NOMO-1 (cell line): ENCODE measurements at regions not wholly inside any gene's neighbourhood (a gene's known extent, or its start where the extent isn't known, plus 50 kb on each side); places are given as distances from the start of the nearest gene placed in this dataset.

Experiments used
- DNase-seq, 2 experiments: peaks; one replicate each; lab custom pipeline; 2025; ENCODE audit not compliant: unreplicated experiment in 2 of 2; lab: John Stamatoyannopoulos, UW

DNA sequence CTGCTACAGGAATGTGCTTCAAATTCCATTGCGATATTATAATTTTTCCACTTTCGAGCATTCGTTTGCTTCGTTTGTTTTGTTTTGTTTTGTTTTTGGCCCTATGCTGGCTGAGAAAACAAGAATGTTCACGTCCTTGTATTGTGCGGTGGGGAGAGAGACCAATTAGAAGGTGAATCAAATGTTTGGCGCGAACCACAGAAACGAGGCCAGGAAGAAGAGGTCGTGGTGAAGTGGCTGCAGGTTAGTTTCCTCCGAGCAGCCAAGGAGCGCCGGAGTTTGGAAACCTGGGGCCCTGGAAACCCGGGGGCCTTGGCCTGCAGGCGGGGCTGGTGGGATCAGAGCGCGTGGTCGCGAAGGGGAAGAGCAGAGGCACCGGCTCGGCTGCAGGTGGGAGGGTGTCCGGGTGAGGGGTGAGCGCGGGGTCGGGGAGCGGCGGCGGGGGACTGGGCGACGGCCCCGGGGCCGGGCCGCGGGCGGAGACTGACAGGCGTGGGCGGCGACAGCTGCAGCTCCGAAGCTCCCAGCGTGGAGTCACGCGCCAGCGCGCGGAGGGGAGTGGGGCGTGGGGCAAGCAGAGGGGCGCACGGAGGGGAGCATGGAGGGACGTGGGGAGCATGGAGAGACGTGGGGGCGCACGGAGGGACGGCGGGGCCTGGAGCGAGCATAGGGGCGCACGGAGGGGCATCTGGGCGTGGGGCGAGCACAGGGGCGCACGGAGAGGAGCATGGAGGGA, 141.5 kb upstream of the PDE10A start:
- no peak for DNase-seq

DNA sequence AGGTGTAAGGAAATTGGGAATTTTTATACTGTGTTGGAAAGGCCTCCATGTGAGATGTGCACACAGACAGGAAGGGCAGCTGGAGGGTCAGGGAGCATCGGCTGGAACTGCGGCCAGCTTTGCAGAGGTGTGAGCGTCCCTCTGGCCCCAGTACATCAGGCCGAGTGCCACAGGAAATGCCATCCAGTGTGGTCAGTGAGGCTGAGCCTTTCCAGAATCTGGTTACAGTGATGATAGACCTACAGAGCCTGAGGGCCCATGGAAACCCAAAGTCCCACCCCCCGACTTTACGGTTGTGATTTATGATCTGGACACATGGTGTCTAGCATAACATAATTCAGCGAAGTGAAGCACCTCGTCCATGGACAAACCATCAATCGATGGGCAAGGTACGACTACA, 137.3 kb upstream of the PDE10A start:
- DNase-seq = no peak

DNA sequence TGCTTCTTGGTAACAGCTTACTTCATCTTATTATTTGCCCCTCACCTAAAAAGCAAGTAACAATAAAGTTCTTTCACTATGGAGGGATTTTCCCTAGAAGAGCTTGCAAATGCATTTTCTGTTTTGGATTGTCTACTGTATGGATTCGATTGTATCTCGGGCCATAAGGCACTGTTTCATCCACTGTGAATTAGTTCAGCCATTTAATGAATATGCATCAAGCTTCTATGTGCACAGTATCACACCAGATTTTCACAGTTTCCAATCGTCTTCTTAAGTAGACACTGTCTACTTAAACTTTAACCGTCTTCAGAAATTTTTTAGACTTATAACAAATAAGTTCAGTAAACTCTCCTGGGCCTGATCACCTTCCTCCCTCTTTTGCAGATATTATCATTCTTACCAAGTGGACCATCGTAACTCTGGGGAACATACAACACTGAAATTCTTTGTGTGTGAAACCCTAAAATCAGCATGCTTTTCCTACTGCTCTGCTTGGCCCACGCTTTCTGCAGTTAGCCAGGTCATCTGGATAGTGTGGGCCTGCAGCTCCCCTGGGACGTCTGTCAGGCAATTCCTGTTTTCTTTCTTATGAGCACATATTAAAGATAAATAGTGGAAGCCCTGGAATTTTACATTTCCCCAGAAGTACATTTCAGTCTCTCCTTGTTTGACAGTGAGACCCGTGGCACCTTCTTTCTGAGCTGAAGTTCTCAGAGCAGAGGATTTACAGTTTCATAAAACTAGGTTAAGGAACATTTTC, 136.5 kb upstream of the PDE10A start:
- no peak for DNase-seq

DNA sequence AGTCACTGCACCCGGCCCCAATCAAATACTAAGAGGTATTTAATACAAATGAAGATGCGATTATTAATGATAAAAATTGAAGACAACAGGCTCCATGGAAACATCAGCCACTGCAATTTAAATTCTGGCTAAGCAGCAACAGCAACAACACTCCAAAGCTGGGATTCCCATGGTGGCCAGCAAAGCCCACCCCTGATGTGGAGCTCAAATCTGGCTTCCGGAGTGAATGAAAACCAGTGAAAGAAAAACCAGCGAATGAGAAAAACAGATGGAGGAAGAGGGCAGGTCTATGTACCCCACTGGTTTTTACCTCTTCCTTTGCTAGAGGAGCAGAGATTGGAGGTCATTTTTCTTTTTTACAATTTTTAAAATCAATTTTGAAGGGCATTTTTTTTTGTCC, 135.9 kb upstream of the PDE10A start:
- DNase-seq = no peak

DNA sequence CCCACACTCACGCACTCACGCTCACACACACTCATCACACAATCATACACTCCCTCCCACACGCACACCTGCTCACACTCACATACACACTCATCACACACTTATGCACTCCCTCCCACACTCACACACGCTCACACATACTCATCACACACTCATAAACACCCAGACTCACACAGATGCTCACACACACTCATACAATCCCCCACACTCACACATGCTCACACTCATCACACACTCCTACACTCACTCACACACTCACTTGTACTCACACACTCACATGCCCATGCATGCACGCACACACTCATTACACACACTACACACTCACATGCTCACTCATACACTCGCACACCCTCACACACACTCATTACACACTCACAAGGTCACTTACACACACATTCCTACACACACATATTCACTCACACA, 131.1 kb upstream of the PDE10A start:
- no peak for DNase-seq

DNA sequence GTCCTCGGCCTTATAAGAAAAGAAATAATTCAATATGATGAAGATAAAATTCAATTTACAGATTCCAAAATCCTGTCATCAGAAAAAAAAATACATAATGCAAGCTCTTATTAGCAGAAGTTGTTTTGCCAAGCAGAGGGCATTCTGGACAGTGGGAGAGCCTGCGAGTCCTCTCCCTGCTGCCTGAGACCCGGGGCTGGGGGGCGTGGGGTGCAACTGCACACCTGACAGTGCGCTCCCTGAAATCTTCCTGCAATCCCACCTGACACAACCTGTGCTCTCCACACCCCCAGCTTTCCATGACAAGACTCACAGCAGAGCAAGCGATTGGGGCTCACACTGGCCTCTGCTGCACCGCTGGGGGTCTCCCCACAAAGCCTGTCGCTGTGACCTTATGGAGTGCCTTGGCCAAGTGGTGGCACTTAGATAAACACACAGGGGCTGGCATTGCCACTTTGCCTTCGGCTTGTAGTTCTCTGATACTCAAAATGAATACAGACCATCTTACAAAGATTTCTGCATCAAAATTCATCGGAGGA, 130.3 kb upstream of the PDE10A start:
- no peak for DNase-seq

DNA sequence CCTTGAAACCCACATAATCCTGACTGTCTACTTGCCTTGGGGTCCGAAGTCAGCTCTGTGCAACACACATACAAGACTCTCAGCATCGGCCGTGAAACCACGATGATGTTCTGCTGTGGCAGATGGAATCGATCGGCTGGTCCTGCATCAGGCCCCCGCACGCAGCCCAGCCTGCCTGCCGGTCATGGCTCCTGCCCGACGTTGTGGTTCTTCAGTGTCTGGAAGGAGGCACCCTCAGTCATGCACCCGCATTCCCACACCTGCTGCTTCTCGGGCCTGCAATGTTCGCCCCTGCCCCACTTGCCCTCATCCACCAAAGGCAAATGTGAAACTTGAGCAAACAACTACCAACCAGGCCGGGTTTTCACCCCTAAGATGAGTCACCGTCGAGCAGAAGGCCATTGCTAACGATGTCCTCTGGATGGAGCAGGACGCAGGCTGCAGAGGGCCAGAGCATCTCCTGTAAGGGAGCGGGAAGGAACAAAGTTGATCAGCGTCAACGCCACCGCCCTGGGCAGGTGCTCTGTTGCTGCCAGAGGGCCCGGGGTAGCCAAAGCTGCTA, 128.9 kb upstream of the PDE10A start:
- DNase-seq = no peak

DNA sequence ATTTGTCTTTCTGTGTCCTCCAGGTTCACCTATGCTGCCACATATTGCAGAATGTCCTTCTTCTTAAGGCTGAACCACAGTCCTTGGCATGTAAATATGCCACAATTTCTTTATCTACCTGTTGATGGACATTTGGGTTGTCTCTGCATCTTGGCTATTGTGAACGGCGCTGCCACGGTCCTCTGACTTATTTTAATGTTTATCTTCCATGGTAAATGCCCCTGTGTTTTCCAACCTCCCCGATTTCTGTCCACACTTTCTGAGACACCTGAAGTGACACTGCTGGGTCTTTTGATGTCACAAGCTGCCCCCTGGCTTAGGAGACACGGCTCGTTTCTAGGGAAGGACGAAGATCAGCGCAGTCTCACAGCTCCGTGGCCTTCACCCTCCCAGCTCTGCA, 128.3 kb upstream of the PDE10A start:
- no peak for DNase-seq

DNA sequence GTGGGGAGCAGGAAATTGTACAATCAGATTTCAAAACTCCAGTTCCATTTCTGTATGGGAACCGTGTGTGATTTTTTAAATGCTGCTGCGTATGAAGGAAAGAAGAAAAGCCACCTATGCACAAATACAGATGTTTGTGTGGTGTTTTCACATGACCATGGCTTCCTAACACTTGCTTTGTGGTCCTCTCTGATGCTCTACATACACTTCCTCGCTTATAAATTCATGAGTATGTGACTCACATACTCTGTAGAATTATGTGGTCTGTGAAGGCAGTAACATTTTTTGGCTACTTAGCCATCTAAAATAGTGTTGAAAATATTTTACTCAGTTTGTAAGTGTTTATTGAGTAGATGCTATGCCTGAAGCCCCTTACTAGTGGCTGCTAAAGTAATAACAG, 119.8 kb upstream of the PDE10A start:
- DNase-seq = no peak

DNA sequence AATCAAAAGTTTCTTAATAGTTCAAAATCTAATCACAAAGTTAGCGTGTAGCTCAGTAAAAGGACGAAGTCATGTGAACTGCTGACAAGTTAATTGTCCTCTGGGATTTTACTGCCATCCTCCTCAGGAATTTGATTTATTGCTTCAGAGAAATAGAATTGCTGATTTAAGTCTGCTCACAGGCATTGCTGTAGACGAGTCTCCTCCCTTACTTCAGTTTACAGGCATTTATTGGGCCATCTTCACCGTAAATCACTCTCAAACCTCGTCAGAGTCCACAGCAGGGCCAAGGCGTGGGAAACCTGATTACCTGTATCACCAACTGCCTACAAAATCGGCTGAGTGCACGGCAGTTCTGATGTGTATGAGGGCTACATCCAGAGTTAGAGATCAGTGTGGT, 119.1 kb upstream of the PDE10A start:
- no peak for DNase-seq

DNA sequence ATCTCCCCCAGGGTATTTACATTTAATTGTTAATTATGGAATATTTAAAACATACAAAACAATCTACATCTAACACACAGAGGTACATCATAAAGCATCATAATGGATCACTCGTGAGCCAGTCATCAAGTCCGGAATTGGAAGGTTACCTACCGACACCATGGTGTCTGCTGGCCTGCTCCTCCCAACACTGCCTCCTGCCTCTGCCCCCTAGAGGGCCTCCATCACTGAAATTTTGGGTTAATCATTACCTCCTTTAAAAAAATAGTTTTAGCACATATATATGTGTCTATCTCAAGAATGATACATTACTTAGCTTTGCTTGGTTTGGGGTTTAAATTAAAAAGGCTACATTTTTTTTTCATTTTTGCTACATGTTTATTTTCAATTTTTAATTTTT, 114.6 kb upstream of the PDE10A start:
- no peak for DNase-seq

DNA sequence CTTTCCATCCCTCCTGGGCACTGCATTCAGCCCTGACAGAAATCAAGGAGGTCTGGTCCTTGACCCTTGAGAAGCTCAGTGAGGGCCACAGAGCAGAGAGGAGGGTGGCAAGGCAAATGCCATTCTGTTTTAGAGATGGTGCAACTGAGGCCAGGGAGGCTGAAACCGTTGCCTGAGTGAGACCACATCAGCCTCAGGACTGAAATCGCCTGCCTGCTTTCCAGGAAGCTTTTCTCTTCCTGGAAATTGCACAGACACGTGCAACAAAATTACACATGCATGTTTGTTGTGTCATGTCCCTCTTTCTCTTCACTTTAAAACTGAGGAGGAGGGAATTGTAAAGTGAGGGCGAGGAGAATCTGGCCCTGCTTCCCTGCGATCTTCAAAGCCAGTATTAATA, 113.7 kb upstream of the PDE10A start:
- DNase-seq = no peak

DNA sequence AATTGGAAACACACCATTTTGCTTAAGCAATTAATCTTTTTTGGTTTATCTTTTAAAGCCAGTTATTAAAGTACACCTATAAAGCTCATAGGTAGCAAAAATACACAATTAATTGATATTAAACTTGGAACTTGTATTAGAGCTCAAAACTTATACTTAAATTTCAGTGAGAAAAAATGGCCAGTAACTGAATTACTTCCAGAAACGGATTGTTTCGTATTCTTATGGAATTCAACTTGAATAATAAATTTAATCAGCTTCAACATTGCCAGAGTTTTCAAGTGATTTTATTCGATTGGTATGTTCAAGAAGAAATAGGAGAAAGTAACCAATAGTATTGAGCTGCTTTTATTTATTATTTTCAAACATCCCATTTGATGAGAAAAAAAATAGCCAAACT, 112.7 kb upstream of the PDE10A start:
- DNase-seq = no peak

DNA sequence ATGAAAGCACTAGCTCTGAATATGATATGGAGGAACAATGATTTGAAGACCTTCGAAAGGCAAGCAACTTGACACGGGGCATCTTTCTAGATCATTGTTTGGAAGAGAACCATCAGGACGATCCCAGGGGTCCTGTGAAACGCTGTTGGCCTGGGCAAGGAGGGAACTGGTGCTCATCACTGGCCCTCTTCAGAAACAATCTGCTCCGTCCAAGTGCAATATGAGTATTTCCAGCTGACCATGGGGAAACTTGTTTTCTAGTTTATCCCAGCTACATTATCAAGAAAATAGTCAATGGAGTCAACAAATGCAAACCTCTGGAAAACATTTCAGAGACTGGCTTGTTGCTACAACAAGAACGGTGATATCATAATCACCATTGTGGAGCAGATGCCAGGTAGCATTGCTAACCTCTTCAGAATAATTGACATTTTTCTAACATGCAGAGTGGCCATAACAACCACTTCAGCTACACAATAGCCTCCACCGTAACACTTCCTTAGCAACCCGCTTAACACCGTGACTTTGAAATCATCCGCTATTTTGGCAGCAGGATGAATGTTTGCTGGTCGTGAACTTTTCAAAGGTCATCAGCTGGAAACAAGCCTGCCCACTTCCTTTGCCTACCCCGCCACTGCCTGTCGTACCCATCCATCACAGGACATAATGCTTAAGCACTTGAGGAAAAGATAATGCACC, 112.0 kb upstream of the PDE10A start:
- no peak for DNase-seq

DNA sequence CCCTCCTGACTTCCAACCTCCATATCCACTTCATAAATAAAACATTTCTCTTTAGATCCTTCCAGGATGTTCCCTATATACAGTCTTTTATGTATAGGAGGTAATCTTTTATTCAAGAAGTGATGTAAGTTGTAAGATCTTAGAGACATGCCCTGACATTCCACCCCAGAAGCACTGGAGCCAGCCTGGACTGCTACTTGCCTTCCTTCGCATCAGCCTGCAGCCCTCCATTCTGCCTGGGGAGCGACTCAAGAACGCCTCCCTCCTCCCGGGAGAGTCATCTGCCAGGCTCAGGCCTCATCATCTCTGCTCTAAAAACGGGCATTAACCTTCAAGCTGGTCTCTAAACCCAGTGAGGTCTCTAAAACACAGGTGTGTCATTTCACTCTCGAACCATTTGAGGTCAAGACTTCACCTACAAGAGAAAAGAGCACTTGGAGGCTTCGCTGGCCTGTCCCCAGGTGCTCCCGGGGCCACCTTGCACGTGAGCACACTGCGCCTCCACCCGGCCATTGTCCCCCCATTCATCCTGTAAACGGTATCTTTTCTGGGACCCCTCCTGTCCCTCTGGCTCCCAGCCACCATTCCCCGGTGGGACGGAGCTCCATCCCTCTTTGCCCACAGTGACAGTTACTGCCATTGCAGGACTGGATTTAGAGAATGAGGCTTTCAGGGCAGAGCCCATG, 107.5 kb upstream of the PDE10A start:
- no peak for DNase-seq

DNA sequence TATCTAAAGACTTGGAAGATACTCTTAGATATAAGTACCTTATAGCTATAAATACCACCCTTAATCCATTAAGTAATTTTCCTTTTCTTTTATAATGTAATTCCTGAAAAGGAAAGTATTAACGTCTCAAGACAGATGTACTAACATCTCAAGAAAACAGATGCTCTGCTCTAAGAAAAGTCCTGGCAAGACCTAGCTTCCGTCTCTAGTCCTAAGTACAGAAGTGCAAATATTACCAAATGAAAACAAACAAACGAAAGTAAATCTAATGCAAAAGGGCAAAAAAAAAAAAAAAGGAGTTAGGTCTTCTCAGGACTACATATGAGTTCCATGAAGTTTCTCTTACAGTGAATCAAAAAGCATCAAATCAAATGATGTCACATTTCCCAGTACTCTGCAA, 106.8 kb upstream of the PDE10A start:
- no peak for DNase-seq

DNA sequence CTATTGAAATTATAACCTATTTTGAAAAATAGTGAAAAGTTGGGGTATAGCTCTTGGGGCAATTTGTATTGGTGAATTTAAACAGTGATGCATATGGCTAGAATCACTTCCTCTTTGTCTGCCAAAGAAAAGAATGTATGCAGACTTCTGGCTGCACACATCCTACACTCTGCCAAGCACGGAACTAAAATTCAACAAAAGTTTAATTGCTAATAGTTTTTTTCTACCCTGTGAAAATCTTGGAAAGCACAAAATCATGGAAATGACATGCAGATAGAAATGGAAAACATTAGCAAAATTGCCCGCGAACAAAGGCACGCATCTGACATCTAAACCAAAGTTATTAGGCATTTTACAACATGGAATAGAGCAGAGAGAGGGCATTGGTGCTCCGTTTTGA, 106.4 kb upstream of the PDE10A start:
- DNase-seq = no peak

DNA sequence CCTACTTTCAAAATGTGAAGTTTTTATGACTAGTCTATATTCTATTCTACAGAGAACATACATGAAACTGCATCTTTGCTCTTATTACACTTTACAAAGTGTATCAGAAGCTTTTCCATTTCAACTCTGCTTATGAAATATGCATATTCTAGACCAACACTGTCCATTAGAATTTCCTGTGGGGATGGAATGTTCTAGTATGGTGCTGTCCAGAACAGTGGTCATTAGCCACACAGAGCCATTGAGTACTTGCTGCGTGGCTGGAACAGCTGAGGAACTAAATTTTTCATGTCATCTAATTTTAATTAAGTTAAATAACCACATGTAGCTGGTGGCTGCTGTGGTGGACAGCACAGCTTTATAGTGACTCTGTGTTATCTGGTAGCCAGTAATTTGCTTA, 105.9 kb upstream of the PDE10A start:
- no peak for DNase-seq

DNA sequence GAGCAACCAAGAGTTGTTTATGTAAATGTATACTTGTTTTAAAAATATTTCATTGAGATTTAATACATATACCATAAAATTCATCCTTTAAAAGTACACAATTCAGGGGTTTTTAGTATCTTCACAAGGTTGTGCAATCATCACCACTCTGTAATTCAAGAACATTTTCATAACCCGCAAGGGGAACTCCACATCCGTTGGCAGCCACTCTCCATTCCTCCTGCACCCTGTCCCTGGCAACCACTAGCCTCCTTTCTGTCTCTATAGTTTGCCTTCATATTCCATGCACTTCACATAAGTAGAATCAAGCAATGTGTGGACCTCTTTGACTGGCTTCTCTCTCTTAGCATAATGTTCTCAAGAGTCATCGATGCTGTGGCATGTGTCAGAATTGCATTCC, 104.2 kb upstream of the PDE10A start:
- no peak for DNase-seq

DNA sequence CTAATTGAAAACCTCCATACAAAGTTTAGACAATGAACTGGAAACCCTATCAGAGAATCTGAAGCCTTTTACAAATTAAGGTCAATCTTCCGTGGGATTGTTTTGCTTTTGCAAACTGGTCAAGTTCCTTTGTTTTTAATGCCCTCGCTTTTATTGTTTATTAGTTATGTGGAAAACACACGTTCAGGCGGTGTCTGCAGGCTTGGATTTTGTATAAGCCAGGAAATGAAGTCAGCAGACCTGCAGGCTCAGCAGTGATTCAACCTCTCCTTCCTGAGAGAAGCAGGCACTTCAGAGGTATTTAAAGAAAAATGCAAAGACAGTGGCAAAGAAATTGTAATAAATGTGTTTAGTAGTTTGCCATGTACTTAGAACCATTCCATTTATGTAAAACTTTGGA, 103.4 kb upstream of the PDE10A start:
- no peak for DNase-seq

DNA sequence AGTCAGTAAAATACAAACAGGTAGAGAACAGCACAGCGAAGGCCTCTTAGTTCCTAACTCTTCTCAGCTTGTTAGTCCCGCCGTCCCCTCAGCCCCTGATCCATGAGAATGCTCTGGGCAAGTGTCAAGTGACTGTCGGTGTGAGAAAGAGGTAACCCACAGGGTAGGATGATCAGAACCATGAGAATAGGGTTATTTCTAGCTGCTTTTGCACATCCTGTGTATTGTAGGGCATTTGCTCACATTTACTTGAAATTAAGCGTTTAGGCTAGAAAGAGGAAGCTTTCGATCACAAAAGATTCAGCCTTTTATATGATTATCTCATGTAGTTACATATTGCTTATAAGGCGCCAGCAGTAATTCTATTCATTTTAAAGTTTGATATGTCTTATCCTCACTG, 103.0 kb upstream of the PDE10A start:
- no peak for DNase-seq
